Panc1 (cell line): ENCODE measurements at regions not wholly inside any gene's neighbourhood (a gene's known extent, or its start where the extent isn't known, plus 50 kb on each side); places are given as distances from the start of the nearest gene placed in this dataset.

Source experiments
- POLR2AphosphoS5 ChIP-seq: IDR thresholded peaks from 2 replicates; pipeline ENCODE4 v1.6.1; 2012; ENCODE audit warnings: mild to moderate bottlenecking, low read depth, low read length, moderate library complexity
- SIN3A ChIP-seq: IDR thresholded peaks from 2 replicates; pipeline ENCODE4 v1.6.1; 2012; ENCODE audit warnings: low read depth, mild to moderate bottlenecking, low read length, moderate library complexity, borderline replicate concordance; ENCODE audit not compliant: insufficient read depth
- TF ChIP-seq, protein P1 (sequence below): fragments of 450-650 bp; IDR thresholded peaks from 2 replicates; pipeline ENCODE4 v1.5.1; 2017; ENCODE audit warnings: mild to moderate bottlenecking

DNA sequence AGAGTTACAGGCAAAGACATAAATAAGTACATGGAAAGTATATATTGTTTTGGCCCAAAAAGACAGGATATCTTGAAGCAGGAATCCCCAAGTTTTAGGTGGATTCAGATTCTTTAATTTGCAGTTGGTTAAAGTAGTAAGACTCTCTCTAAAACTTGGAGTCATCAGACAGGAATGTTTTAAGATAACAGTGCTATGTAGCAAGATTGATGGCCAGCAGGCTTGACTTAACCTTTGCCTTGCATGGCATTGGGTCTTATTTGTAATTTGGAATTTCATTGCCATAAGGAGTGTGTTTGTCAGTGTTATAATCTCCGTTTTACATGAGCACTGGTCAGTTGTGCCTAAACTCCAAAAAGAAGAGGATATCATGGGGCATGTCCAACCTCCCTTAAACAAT is 727.6 kb upstream of the CHRM3 start:
- TF ChIP-seq, protein P1, sequence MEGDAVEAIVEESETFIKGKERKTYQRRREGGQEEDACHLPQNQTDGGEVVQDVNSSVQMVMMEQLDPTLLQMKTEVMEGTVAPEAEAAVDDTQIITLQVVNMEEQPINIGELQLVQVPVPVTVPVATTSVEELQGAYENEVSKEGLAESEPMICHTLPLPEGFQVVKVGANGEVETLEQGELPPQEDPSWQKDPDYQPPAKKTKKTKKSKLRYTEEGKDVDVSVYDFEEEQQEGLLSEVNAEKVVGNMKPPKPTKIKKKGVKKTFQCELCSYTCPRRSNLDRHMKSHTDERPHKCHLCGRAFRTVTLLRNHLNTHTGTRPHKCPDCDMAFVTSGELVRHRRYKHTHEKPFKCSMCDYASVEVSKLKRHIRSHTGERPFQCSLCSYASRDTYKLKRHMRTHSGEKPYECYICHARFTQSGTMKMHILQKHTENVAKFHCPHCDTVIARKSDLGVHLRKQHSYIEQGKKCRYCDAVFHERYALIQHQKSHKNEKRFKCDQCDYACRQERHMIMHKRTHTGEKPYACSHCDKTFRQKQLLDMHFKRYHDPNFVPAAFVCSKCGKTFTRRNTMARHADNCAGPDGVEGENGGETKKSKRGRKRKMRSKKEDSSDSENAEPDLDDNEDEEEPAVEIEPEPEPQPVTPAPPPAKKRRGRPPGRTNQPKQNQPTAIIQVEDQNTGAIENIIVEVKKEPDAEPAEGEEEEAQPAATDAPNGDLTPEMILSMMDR: no peak
- no peak for TF ChIP-seq POLR2AphosphoS5
- TF ChIP-seq SIN3A: no peak
